HG03571 (cell line): ENCODE measurements at regions not wholly inside any gene's neighbourhood (a gene's known extent, or its start where the extent isn't known, plus 50 kb on each side); places are given as distances from the start of the nearest gene placed in this dataset.

Experiments used
- ATAC-seq: cut with Tn5 transposase; IDR thresholded peaks from one replicate; pipeline ENCODE4 v1.9.1; 2021; ENCODE audit not compliant: unreplicated experiment

- ATAC-seq: no peak
Measured at GRCh38 chr10:120279196-120279595, 177.8 kb upstream of the PLPP4 start.

GRCh38 chr10:120282421-120282820 lies 174.6 kb upstream of the PLPP4 start:
- no peak for ATAC-seq

GRCh38 chr10:120282846-120283492 lies 174.1 kb upstream of the PLPP4 start:
- ATAC-seq: no peak

- no peak for ATAC-seq
Measured at GRCh38 chr10:120285408-120285807, 171.6 kb upstream of the PLPP4 start.

GRCh38 chr10:120286280-120286679 lies 170.7 kb upstream of the PLPP4 start:
- ATAC-seq: no peak

- no peak for ATAC-seq
Measured at GRCh38 chr10:120300513-120300912, 156.5 kb upstream of the PLPP4 start.

GRCh38 chr10:120308589-120308988 lies 148.4 kb upstream of the PLPP4 start:
- ATAC-seq: no peak

- no peak for ATAC-seq
Measured at GRCh38 chr10:120313715-120314114, 143.3 kb upstream of the PLPP4 start.

- no peak for ATAC-seq
Measured at GRCh38 chr10:120314442-120314841, 142.6 kb upstream of the PLPP4 start.

- ATAC-seq: no peak
Measured at GRCh38 chr10:120318862-120319261, 138.2 kb upstream of the PLPP4 start.

GRCh38 chr10:120327675-120328074 lies 129.4 kb upstream of the PLPP4 start:
- no peak for ATAC-seq

- no peak for ATAC-seq
Measured at GRCh38 chr10:120328647-120329046, 128.4 kb upstream of the PLPP4 start.

GRCh38 chr10:120335553-120335952 lies 121.5 kb upstream of the PLPP4 start:
- no peak for ATAC-seq

- no peak for ATAC-seq
Measured at GRCh38 chr10:120336306-120336910, 120.6 kb upstream of the PLPP4 start.

GRCh38 chr10:120336911-120337540 lies 120.0 kb upstream of the PLPP4 start:
- no peak for ATAC-seq

- no peak for ATAC-seq
Measured at GRCh38 chr10:120342115-120342714, 114.8 kb upstream of the PLPP4 start.

- no peak for ATAC-seq
Measured at GRCh38 chr10:120345186-120345585, 111.8 kb upstream of the PLPP4 start.

- no peak for ATAC-seq
Measured at GRCh38 chr10:120347644-120348043, 109.4 kb upstream of the PLPP4 start.

- ATAC-seq: no peak
Measured at GRCh38 chr10:120349069-120349468, 108.0 kb upstream of the PLPP4 start.

- ATAC-seq: no peak
Measured at GRCh38 chr10:120355425-120355824, 101.6 kb upstream of the PLPP4 start.

- ATAC-seq: no peak
Measured at GRCh38 chr10:120360571-120360970, 96.5 kb upstream of the PLPP4 start.

- ATAC-seq: no peak
Measured at GRCh38 chr10:120365872-120366271, 91.2 kb upstream of the PLPP4 start.
